ENCODE measurements at regions not wholly inside any gene's neighbourhood (a gene's known extent, or its start where the extent isn't known, plus 50 kb on each side); places are given as distances from the start of the nearest gene placed in this dataset.

DNA sequence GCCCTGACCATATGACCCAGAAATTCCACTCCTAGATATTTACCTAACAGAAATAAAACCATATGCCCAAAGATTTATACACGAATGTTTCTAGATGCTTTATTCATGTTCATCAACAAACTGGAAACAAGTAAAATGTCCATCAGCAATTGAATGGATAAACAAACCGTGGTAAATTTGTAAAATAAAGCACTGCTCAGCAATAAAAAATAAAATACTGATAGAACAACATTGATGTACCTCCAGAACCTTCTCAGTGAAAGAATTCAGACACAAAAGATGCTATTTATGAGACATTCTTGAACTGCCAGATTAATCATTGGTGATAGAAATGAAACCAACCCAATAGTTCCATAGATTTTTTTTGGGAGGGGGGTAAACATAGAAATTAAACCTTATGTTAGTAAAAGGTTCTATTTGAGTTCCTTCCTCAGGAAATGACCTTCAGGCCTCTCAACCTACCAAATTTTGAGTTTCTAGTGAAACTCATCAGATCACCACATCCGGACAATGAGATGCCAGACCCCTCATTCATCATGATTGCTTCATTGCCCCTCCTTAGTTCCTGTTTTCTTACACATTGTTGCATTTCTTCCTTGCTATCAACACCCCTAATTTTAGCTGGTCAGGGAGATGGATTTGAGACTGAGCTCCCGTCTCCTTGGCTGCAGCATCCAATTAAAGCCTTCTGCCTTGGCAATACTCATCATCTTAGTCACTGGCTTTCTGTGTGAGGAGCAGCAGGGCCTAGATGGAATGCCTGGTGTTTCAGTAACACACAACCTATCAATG lies 203.5 kb downstream of the LPIN1 start:
- TF ChIP-seq, protein P1, sequence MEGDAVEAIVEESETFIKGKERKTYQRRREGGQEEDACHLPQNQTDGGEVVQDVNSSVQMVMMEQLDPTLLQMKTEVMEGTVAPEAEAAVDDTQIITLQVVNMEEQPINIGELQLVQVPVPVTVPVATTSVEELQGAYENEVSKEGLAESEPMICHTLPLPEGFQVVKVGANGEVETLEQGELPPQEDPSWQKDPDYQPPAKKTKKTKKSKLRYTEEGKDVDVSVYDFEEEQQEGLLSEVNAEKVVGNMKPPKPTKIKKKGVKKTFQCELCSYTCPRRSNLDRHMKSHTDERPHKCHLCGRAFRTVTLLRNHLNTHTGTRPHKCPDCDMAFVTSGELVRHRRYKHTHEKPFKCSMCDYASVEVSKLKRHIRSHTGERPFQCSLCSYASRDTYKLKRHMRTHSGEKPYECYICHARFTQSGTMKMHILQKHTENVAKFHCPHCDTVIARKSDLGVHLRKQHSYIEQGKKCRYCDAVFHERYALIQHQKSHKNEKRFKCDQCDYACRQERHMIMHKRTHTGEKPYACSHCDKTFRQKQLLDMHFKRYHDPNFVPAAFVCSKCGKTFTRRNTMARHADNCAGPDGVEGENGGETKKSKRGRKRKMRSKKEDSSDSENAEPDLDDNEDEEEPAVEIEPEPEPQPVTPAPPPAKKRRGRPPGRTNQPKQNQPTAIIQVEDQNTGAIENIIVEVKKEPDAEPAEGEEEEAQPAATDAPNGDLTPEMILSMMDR (IDR thresholded peaks at IDR 0.05) = no peak
- TF ChIP-seq POLR2A (IDR thresholded peaks at IDR 0.05) (no peak), POLR2AphosphoS5 (IDR thresholded peaks at IDR 0.05) (no peak)
